Sigmoid colon (tissue), 6 donors: ENCODE measurements at regions not wholly inside any gene's neighbourhood (a gene's known extent, or its start where the extent isn't known, plus 50 kb on each side); places are given as distances from the start of the nearest gene placed in this dataset.

Source experiments
- DNase-seq: peaks from one replicate; pipeline ENCODE4 v3.0.0-alpha.2; 2019
- H3K27ac ChIP-seq, 4 donors: fragments of 200-600 bp; sonication (generic); one replicate each; pipeline ENCODE4 v1.5.1; 2016 to 2019; ENCODE audit warnings: mild to moderate bottlenecking in 1 of 4
- H3K27me3 ChIP-seq, 3 donors: fragments of 200-600 bp; sonication (generic); one replicate each; pipeline ENCODE4 v1.5.1; 2019; ENCODE audit warnings: mild to moderate bottlenecking in 1 of 3
- H3K36me3 ChIP-seq, 4 donors: fragments of 200-600 bp; sonication (generic); one replicate each; pipeline ENCODE4 v1.5.1; 2016 to 2019
- H3K4me1 ChIP-seq, 4 donors: fragments of 200-600 bp; sonication (generic); one replicate each; pipeline ENCODE4 v1.5.1; 2017 to 2019
- H3K4me3 ChIP-seq, 4 donors: fragments of 200-600 bp; sonication (generic); one replicate each; pipeline ENCODE4 v1.5.1; 2017 to 2019; ENCODE audit warnings: mild to moderate bottlenecking in 2 of 4, moderate library complexity in 1 of 4
- H3K9me3 ChIP-seq, 4 donors: fragments of 200-600 bp in 3 of 4; sonication (generic) in 3 of 4; one replicate each; pipeline versions ENCODE4 v1.5.1 to v1.6.1; 2013 to 2019
- EP300 ChIP-seq, 4 donors: sonication (generic); formaldehyde crosslinking; IDR thresholded peaks; one replicate each; pipeline ENCODE4 v1.6.1; 2017; ENCODE audit warnings: antibody characterized with exemption in 4 of 4
- POLR2A ChIP-seq, 2 donors: fragments of 450-650 bp; IDR thresholded peaks; one replicate each; pipeline ENCODE4 v1.6.1; 2016; ENCODE audit warnings: antibody characterized with exemption in 2 of 2, mild to moderate bottlenecking in 2 of 2, moderate library complexity in 2 of 2
- POLR2AphosphoS5 ChIP-seq, 4 donors: sonication (generic); formaldehyde crosslinking; IDR thresholded peaks; one replicate each; pipeline ENCODE4 v1.6.1; 2017; ENCODE audit warnings: antibody characterized with exemption in 4 of 4
- WGBS, 2 donors: extraction: QIAGEN DNeasy Blood & Tissue Kit; methylation state at CpG; one replicate each; pipeline ENCODE4 v1.1.7; 2013; 5-methylcytosine and 5-hydroxymethylcytosine counted together
- intact Hi-C: fragments of 100-400 bp; cut with DNase I; formaldehyde crosslinking; loops from one replicate; pipeline ENCODE4 v1.15.1; 2023
- TF ChIP-seq, protein P1 (sequence below), 4 experiments: fragments of 450-650 bp in 3 of 4; fragments of 200-600 bp in 1 of 4; IDR thresholded peaks; one replicate each; pipeline ENCODE4 v1.5.1; 2016 to 2019; ENCODE audit warnings: antibody characterized with exemption in 4 of 4, mild to moderate bottlenecking in 3 of 4, moderate library complexity in 2 of 4
- donor health status: healthy with polysubstance abuse.
- donor health status: healthy.

GRCh38 chr6:26163427-26164119 is 76.3 kb downstream of the HFE start:
- 21 to 67% methylated on average over 11 of the region's 11 CpGs for WGBS, 2 donors
- H3K27me3 ChIP-seq = no peaks in the 10 kb centered on the region
- H3K36me3 ChIP-seq = peaks cover 0 to 6% (median 0%) of the 10 kb centered on the region in 4 donors
- H3K4me1 ChIP-seq = peaks cover 0 to 12% (median 5%) of the 10 kb centered on the region in 4 donors
- TF ChIP-seq POLR2AphosphoS5 (IDR thresholded peaks at IDR 0.05) = no peak
- TF ChIP-seq POLR2A (IDR thresholded peaks at IDR 0.05) = no peak
- TF ChIP-seq EP300 (IDR thresholded peaks at IDR 0.05) = no peak
- TF ChIP-seq, protein P1, sequence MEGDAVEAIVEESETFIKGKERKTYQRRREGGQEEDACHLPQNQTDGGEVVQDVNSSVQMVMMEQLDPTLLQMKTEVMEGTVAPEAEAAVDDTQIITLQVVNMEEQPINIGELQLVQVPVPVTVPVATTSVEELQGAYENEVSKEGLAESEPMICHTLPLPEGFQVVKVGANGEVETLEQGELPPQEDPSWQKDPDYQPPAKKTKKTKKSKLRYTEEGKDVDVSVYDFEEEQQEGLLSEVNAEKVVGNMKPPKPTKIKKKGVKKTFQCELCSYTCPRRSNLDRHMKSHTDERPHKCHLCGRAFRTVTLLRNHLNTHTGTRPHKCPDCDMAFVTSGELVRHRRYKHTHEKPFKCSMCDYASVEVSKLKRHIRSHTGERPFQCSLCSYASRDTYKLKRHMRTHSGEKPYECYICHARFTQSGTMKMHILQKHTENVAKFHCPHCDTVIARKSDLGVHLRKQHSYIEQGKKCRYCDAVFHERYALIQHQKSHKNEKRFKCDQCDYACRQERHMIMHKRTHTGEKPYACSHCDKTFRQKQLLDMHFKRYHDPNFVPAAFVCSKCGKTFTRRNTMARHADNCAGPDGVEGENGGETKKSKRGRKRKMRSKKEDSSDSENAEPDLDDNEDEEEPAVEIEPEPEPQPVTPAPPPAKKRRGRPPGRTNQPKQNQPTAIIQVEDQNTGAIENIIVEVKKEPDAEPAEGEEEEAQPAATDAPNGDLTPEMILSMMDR (IDR thresholded peaks at IDR 0.05) = no peak
- no peak for DNase-seq
- no peak overlapping the region for H3K4me3 ChIP-seq
- intact Hi-C loops = no loop called here
- H3K27ac ChIP-seq = no peak overlapping the region
- no peaks in the 10 kb centered on the region for H3K9me3 ChIP-seq

DNA sequence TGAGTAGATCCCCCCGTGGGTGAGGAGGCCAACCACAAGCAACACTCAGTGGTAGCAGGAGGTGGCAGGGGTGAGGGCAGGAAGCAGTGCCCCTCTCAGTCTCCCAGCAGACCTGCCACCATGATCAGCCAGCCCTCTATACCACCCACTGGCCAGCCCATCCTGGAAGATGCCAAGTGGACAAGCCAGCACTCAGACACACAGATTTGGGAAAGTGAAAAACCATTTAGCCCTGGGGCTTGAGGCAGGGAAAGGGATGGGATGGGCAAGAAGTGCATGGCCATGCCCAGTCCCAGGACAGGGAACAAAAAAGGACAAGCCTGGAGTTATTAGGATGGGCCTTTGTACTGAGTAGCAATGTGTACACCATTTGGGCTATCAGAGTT is 76.9 kb downstream of the HFE start:
- no peak for TF ChIP-seq EP300 (IDR thresholded peaks at IDR 0.05)
- TF ChIP-seq, protein P1 (IDR thresholded peaks at IDR 0.05) = no peak
- no peak for TF ChIP-seq POLR2A (IDR thresholded peaks at IDR 0.05)
- no peak for TF ChIP-seq POLR2AphosphoS5 (IDR thresholded peaks at IDR 0.05)
- DNase-seq = no peak
- Histone ChIP-seq H3K4me1 (peaks cover 0 to 11% (median 5%) of the 10 kb centered on the region in 4 donors), H3K4me3 (no peak overlapping the region), H3K27ac (no peak overlapping the region), H3K27me3 (no peaks in the 10 kb centered on the region), H3K9me3 (no peaks in the 10 kb centered on the region), H3K36me3 (peaks cover 0 to 6% (median 0%) of the 10 kb centered on the region in 4 donors)
- WGBS, 2 donors = 16 to 39% methylated on average over 1 of the region's 1 CpG
- intact Hi-C loops = no loop called here

GRCh38 chr6:26165261-26165790 is 78.1 kb downstream of the HFE start:
- DNase-seq = no peak
- H3K4me1 ChIP-seq = no peaks in the 10 kb centered on the region
- intact Hi-C loops = no loop called here
- no peaks in the 10 kb centered on the region for H3K27me3 ChIP-seq
- no peaks in the 10 kb centered on the region for H3K9me3 ChIP-seq
- no peak overlapping the region for H3K4me3 ChIP-seq
- 82 to 87% methylated on average over 6 of the region's 6 CpGs for WGBS, 2 donors
- TF ChIP-seq, protein P1 (IDR thresholded peaks at IDR 0.05) = no peak
- no peak for TF ChIP-seq POLR2A (IDR thresholded peaks at IDR 0.05)
- no peak for TF ChIP-seq POLR2AphosphoS5 (IDR thresholded peaks at IDR 0.05)
- no peak for TF ChIP-seq EP300 (IDR thresholded peaks at IDR 0.05)
- H3K27ac ChIP-seq = no peak overlapping the region
- H3K36me3 ChIP-seq = peaks cover 0 to 6% (median 0%) of the 10 kb centered on the region in 4 donors

DNA sequence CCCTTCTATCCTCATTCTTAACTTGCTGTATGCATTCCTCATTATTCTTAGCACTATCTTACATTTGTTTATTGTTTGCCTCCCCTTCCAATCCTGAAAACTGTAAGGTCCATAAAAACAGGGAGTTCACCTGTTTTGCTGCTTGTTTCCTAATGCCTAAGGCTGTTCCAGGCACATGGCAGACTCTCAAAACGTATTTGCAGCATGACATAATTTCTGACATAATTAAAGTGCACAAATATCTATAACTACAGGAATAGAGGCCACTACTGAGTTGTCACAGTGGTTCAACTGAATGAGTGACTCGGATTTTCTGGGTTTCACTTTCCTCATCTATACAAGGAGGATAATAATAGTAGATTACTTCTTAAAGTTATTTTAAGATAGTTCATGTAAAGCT is 83.0 kb downstream of the HFE start:
- no peaks in the 10 kb centered on the region for H3K9me3 ChIP-seq
- peaks cover 0 to 14% (median 5%) of the 10 kb centered on the region in 4 donors for H3K4me1 ChIP-seq
- peak overlapping the region in 2 of 4 donors; percentile 94 to 98 for H3K27ac ChIP-seq
- no peaks in the 10 kb centered on the region for H3K27me3 ChIP-seq
- TF ChIP-seq POLR2AphosphoS5 (IDR thresholded peaks at IDR 0.05) (no peak), EP300 (IDR thresholded peaks at IDR 0.05) (no peak), POLR2A (IDR thresholded peaks at IDR 0.05) (no peak)
- TF ChIP-seq, protein P1 (IDR thresholded peaks at IDR 0.05) = no peak
- WGBS, 2 donors = 33 to 45% methylated on average over 2 of the region's 2 CpGs
- H3K4me3 ChIP-seq = no peak overlapping the region
- intact Hi-C loops = loop anchor here (5.0 to 10.0 kb wide), 3 partner anchors 117 to 427 kb away; partner anchors contain the start of genes ABT1 and HMGN4
- no peak for DNase-seq
- H3K36me3 ChIP-seq = no peaks in the 10 kb centered on the region
